Trophoblast cell (in vitro differentiated cells and primary cell): ENCODE measurements at regions not wholly inside any gene's neighbourhood (a gene's known extent, or its start where the extent isn't known, plus 50 kb on each side); places are given as distances from the start of the nearest gene placed in this dataset.
"Not testable (repeated sequence)": the region's sequence is repeated elsewhere in the genome, so short reads cannot be mapped to it uniquely, and the experiment has no call there.

Experiments
- DNase-seq, 2 donors: peaks; one replicate each; pipeline ENCODE4 v3.0.0-alpha.2; 2016
- H2AFZ ChIP-seq: 2 replicates; pipeline ENCODE4 v1.6.1; 2013; ENCODE audit warnings: low read length, moderate library complexity, mild to moderate bottlenecking; ENCODE audit not compliant: insufficient read depth, poor library complexity
- H2AK5ac ChIP-seq: 2 replicates; pipeline ENCODE4 v1.6.1; 2013; ENCODE audit warnings: mild to moderate bottlenecking, low read length
- H2BK120ac ChIP-seq: 2 replicates; pipeline ENCODE4 v1.6.1; 2013; ENCODE audit warnings: low read length, mild to moderate bottlenecking, moderate library complexity; ENCODE audit not compliant: insufficient read depth, poor library complexity
- H2BK12ac ChIP-seq: 2 replicates; pipeline ENCODE4 v1.6.1; 2013; ENCODE audit warnings: mild to moderate bottlenecking, low read length, moderate library complexity
- H2BK5ac ChIP-seq: 2 replicates; pipeline ENCODE4 v1.6.1; 2013; ENCODE audit warnings: low read length, low read depth, moderate library complexity, mild to moderate bottlenecking; ENCODE audit not compliant: poor library complexity
- H3K14ac ChIP-seq: 2 replicates; pipeline ENCODE4 v1.6.1; 2013; ENCODE audit warnings: mild to moderate bottlenecking, low read length
- H3K18ac ChIP-seq: 2 replicates; pipeline ENCODE4 v1.6.1; 2013; ENCODE audit warnings: mild to moderate bottlenecking, low read length
- H3K23ac ChIP-seq: 2 replicates; pipeline ENCODE4 v1.6.1; 2013; ENCODE audit warnings: low read length
- H3K27ac ChIP-seq: 2 replicates; pipeline ENCODE4 v1.5.1; 2013; ENCODE audit warnings: low read depth, mild to moderate bottlenecking, inconsistent platforms, low read length, moderate library complexity
- H3K27me3 ChIP-seq: 2 replicates; pipeline ENCODE4 v1.6.1; 2013; ENCODE audit warnings: inconsistent platforms, mild to moderate bottlenecking, low read length, moderate library complexity; ENCODE audit not compliant: insufficient read depth
- H3K36me3 ChIP-seq, 2 experiments: 1 replicate in 1 of 2; 2 replicates in 1 of 2; pipeline ENCODE4 v1.6.1; 2013; ENCODE audit warnings: low read length in 2 of 2, mild to moderate bottlenecking in 2 of 2, moderate library complexity in 1 of 2; ENCODE audit not compliant: insufficient read depth in 2 of 2, control insufficient read depth in 1 of 2
- H3K4ac ChIP-seq: 2 replicates; pipeline ENCODE4 v1.6.1; 2013; ENCODE audit warnings: low read depth, mild to moderate bottlenecking, low read length, moderate library complexity
- H3K4me1 ChIP-seq, 2 experiments: 1 replicate in 1 of 2; 2 replicates in 1 of 2; pipeline ENCODE4 v1.6.1; 2013; ENCODE audit warnings: low read length in 2 of 2, mild to moderate bottlenecking in 2 of 2, moderate library complexity in 1 of 2; ENCODE audit not compliant: insufficient read depth in 2 of 2, control insufficient read depth in 1 of 2
- H3K4me2 ChIP-seq: 2 replicates; pipeline ENCODE4 v1.6.1; 2013; ENCODE audit warnings: inconsistent platforms, mild to moderate bottlenecking, low read length, moderate library complexity
- H3K4me3 ChIP-seq: 2 replicates; pipeline ENCODE4 v1.5.1; 2013; ENCODE audit warnings: mild to moderate bottlenecking, low read depth, low read length, inconsistent platforms
- H3K79me1 ChIP-seq: one replicate; pipeline ENCODE4 v1.6.1; 2013; ENCODE audit warnings: low read length
- H3K79me2 ChIP-seq: 2 replicates; pipeline ENCODE4 v1.6.1; 2013; ENCODE audit warnings: low read length, mild to moderate bottlenecking; ENCODE audit not compliant: control insufficient read depth, insufficient read depth, poor library complexity
- H3K9ac ChIP-seq: 2 replicates; pipeline ENCODE4 v1.6.1; 2013; ENCODE audit warnings: mild to moderate bottlenecking, low read length
- H3K9me3 ChIP-seq: 2 replicates; pipeline ENCODE4 v1.6.1; 2013; ENCODE audit warnings: low read depth, mild to moderate bottlenecking, control low read depth, inconsistent platforms, low read length; ENCODE audit not compliant: insufficient read depth
- H4K12ac ChIP-seq: 2 replicates; pipeline ENCODE4 v1.6.1; 2013; ENCODE audit warnings: low read depth, mild to moderate bottlenecking, low read length, moderate library complexity
- H4K8ac ChIP-seq: 2 replicates; pipeline ENCODE4 v1.6.1; 2013; ENCODE audit warnings: low read depth, mild to moderate bottlenecking, low read length, moderate library complexity
- H4K91ac ChIP-seq: one replicate; pipeline ENCODE4 v1.6.1; 2013; ENCODE audit warnings: low read depth, mild to moderate bottlenecking, low read length, moderate library complexity
- WGBS: extraction: QIAGEN DNeasy Blood & Tissue Kit; methylation state at CpG from one replicate; pipeline ENCODE4 v1.1.7; 2013; ENCODE audit warnings: missing lambda C conversion rate; ENCODE audit not compliant: insufficient read length, insufficient coverage; ENCODE audit errors: extremely low coverage; 5-methylcytosine and 5-hydroxymethylcytosine counted together

DNA sequence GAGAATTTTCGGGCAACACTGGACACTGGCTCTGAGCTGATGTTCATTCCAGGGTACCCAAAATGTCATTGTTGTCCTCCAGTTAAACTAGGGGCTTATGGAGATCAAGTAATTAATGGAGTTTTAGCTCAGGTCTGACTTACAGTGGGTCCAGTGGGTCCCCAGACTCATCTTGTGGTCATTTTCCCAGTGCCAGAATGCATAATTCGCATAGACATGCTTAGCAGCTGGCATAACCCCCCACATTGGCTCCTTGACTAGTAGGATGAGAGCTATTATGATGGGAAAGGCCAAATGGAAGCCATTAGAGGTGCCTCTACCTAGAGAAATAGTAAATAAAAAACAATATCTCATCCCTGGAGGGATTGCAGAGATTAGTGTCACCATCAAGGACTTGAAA is 818.9 kb downstream of the TMTC2 start:
- H3K27ac ChIP-seq = no peak overlapping the region
- H4K12ac ChIP-seq = no peak overlapping the region
- no peak overlapping the region for H2BK12ac ChIP-seq
- no peaks in the 10 kb centered on the region for H3K36me3 ChIP-seq
- no peak overlapping the region for H3K18ac ChIP-seq
- no peak overlapping the region for H3K9ac ChIP-seq
- H2AFZ ChIP-seq = no peak overlapping the region
- H3K79me2 ChIP-seq = no peaks in the 10 kb centered on the region
- no peak for DNase-seq
- no peak overlapping the region for H4K8ac ChIP-seq
- no peak overlapping the region for H2BK5ac ChIP-seq
- no peak overlapping the region for H3K23ac ChIP-seq
- no peak overlapping the region for H3K14ac ChIP-seq
- no peaks in the 10 kb centered on the region for H3K27me3 ChIP-seq
- H3K79me1 ChIP-seq = no peaks in the 10 kb centered on the region
- H3K4me1 ChIP-seq = no peaks in the 10 kb centered on the region
- WGBS = no CpG with 5 or more reads among the region's 2 CpGs
- no peak overlapping the region for H2BK120ac ChIP-seq
- no peak overlapping the region for H2AK5ac ChIP-seq
- no peak overlapping the region for H3K4me2 ChIP-seq
- H4K91ac ChIP-seq = no peak overlapping the region
- H3K4ac ChIP-seq = no peak overlapping the region
- H3K9me3 ChIP-seq = no peaks in the 10 kb centered on the region
- H3K4me3 ChIP-seq = no peak overlapping the region

- not testable (repeated sequence) for H2AFZ ChIP-seq, H4K8ac ChIP-seq, H2BK12ac ChIP-seq, H3K4me2 ChIP-seq, H3K23ac ChIP-seq, H3K9ac ChIP-seq, H4K12ac ChIP-seq, H4K91ac ChIP-seq, H3K4me3 ChIP-seq, H3K9me3 ChIP-seq, H3K79me2 ChIP-seq, H3K36me3 ChIP-seq, H3K18ac ChIP-seq, H2BK120ac ChIP-seq, H3K4me1 ChIP-seq, H2BK5ac ChIP-seq, H3K4ac ChIP-seq, H3K14ac ChIP-seq, H3K27ac ChIP-seq, H3K27me3 ChIP-seq, H2AK5ac ChIP-seq, H3K79me1 ChIP-seq, DNase-seq
Measured at GRCh38 chr12:83499894-83500293, 813.2 kb downstream of the TMTC2 start.

DNA sequence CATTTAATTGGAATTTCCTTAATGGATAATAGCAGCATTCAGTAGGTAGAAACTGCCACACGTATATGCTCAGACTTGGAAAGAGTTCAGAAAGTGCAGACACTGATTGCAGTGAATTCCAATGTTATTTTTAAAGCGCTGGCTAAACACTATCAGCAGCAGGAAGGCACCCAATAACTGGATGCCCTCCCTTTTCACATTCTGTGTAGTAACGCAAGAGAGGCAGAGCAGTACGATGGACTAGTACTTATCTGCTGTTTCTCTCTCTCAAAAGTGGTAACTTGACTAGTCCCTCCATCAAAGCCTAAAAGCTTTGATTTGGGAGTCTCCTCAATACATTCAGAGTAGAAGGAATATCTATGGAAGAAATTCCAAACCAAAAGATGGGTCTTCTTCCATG is 791.0 kb downstream of the TMTC2 start:
- H2BK120ac ChIP-seq = no peak overlapping the region
- H3K18ac ChIP-seq = no peak overlapping the region
- H3K9me3 ChIP-seq = no peaks in the 10 kb centered on the region
- H3K14ac ChIP-seq = no peak overlapping the region
- H3K79me2 ChIP-seq = no peaks in the 10 kb centered on the region
- no peak overlapping the region for H3K23ac ChIP-seq
- no peaks in the 10 kb centered on the region for H3K27me3 ChIP-seq
- H3K4me2 ChIP-seq = no peak overlapping the region
- no peak overlapping the region for H4K8ac ChIP-seq
- H3K27ac ChIP-seq = no peak overlapping the region
- no peak overlapping the region for H2BK5ac ChIP-seq
- no peak overlapping the region for H3K4me3 ChIP-seq
- H2AFZ ChIP-seq = no peak overlapping the region
- no CpG with 5 or more reads among the region's 4 CpGs for WGBS
- H2BK12ac ChIP-seq = no peak overlapping the region
- no peak overlapping the region for H2AK5ac ChIP-seq
- H3K4me1 ChIP-seq = no peaks in the 10 kb centered on the region
- DNase-seq = no peak
- H3K79me1 ChIP-seq = no peaks in the 10 kb centered on the region
- H3K9ac ChIP-seq = no peak overlapping the region
- H4K91ac ChIP-seq = no peak overlapping the region
- H3K36me3 ChIP-seq = no peaks in the 10 kb centered on the region
- H3K4ac ChIP-seq = no peak overlapping the region
- no peak overlapping the region for H4K12ac ChIP-seq

DNA sequence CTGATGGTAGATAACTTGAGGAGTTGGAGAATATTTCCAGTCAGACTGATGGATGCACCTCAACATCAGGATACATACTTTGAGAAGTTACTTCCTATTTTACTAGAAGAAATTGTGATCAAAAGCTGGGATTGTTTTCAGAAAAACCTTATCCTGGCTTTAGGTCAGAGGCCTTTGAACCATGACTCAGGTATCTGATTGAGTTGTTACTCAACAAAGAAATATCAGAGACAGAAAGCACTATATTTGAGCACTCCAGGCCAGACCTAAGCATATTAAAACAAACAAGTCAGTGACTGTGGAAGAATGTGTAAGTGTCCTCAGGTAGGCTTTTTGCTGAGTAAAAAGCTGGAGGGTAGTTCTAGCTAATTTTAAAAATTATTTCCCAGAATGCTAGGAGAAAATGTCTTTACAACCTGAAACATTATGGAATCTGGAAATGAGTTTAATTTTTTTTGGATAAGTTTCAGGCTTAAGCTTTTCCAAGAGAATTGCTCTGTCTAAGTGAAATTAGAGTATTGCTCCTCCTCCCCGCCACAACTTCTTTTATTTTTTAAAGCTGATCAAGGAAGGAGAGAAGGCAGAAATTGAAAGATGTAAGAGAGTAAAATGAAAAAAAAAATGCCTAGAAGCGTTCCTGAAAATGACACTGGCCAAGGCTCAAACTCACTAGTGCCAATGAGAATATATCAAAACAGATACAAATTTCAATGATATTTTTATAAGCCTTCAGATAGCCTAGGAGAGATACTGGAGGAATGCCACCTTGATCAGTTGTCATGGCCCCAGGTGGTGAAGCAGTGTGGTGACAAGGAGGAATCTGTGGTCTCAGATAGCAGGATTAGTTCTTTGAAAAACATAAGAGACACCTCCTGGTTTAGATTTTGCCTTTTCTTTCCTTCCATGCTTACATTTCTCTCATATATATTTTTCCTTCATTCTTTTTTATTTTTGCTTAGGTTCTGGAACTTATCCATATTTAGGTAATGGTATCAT is 790.3 kb downstream of the TMTC2 start:
- no peak overlapping the region for H2AK5ac ChIP-seq
- no peak overlapping the region for H4K12ac ChIP-seq
- no peak overlapping the region for H3K4me2 ChIP-seq
- H3K14ac ChIP-seq = no peak overlapping the region
- H2BK12ac ChIP-seq = no peak overlapping the region
- no peak for DNase-seq
- no peak overlapping the region for H3K27ac ChIP-seq
- H3K4ac ChIP-seq = no peak overlapping the region
- no peaks in the 10 kb centered on the region for H3K9me3 ChIP-seq
- H2AFZ ChIP-seq = no peak overlapping the region
- no peak overlapping the region for H3K18ac ChIP-seq
- H4K91ac ChIP-seq = no peak overlapping the region
- no peaks in the 10 kb centered on the region for H3K79me1 ChIP-seq
- WGBS = no CpG with 5 or more reads among the region's 2 CpGs
- no peak overlapping the region for H2BK5ac ChIP-seq
- no peak overlapping the region for H2BK120ac ChIP-seq
- no peak overlapping the region for H3K4me3 ChIP-seq
- no peaks in the 10 kb centered on the region for H3K4me1 ChIP-seq
- no peak overlapping the region for H4K8ac ChIP-seq
- H3K9ac ChIP-seq = no peak overlapping the region
- no peaks in the 10 kb centered on the region for H3K79me2 ChIP-seq
- H3K36me3 ChIP-seq = no peaks in the 10 kb centered on the region
- no peaks in the 10 kb centered on the region for H3K27me3 ChIP-seq
- H3K23ac ChIP-seq = no peak overlapping the region
